Activated naive CD4-positive, alpha-beta T cell treated with anti-CD3 and anti-CD28 coated beads for 36 hours (primary cell): ENCODE measurements at regions not wholly inside any gene's neighbourhood (a gene's known extent, or its start where the extent isn't known, plus 50 kb on each side); places are given as distances from the start of the nearest gene placed in this dataset.
"Not testable (repeated sequence)": the region's sequence is repeated elsewhere in the genome, so short reads cannot be mapped to it uniquely, and the experiment has no call there.

ENCODE experiments used
- CTCF ChIA-PET: fragments of 350-600 bp; sonication (Branson Sonifier 250); formaldehyde crosslinking; loops from one replicate; lab custom pipeline; 2021; ENCODE audit warnings: antibody characterized with exemption; lab: Charles Lee
- DNase-seq: peaks from one replicate; pipeline ENCODE4 v3.0.0-alpha.2; 2020
- H3K27ac Mint-ChIP-seq: one replicate; pipeline ENCODE4 v1.8.0; 2021; ENCODE audit warnings: mild to moderate bottlenecking, mixed read lengths
- H3K27me3 Mint-ChIP-seq: one replicate; pipeline ENCODE4 v1.8.0; 2021; ENCODE audit warnings: low read depth, mixed read lengths
- H3K36me3 Mint-ChIP-seq: one replicate; pipeline ENCODE4 v1.8.0; 2021; ENCODE audit warnings: low read depth, mixed read lengths
- H3K4me1 Mint-ChIP-seq: one replicate; pipeline ENCODE4 v1.8.0; 2021; ENCODE audit warnings: low read depth, mixed read lengths
- H3K4me3 Mint-ChIP-seq: one replicate; pipeline ENCODE4 v1.8.0; 2021; ENCODE audit warnings: mild to moderate bottlenecking, moderate library complexity, mixed read lengths
- H3K9me3 Mint-ChIP-seq: one replicate; pipeline ENCODE4 v1.8.0; 2021; ENCODE audit warnings: mixed read lengths
- intact Hi-C: fragments of 100-400 bp; cut with micrococcal nuclease; formaldehyde crosslinking; loops from one replicate; pipeline ENCODE4 v1.15.1; 2023

GRCh38 chr3:35921718-35922117, 282.4 kb downstream of the ARPP21 start:
- Mint-ChIP-seq H3K4me1 (no peaks in the 10 kb centered on the region), H3K27ac (no peak overlapping the region), H3K27me3 (peaks cover 2% of the 10 kb centered on the region), H3K36me3 (no peaks in the 10 kb centered on the region), H3K9me3 (peaks cover 12% of the 10 kb centered on the region), H3K4me3 (no peak overlapping the region)
- intact Hi-C loops = no loop called here
- CTCF ChIA-PET = interaction anchor here (1.6 kb wide), 1 partner anchor 13 kb away, joined by 7 read pairs; no protein-coding TSS in a partner anchor
- no peak for DNase-seq

- CTCF ChIA-PET = interaction anchor here (0.7 to 1.6 kb wide), 2 partner anchors 15 to 774 kb away, joined by 3 read pairs; no protein-coding TSS in a partner anchor
- H3K27ac Mint-ChIP-seq, intact Hi-C loops, H3K4me3 Mint-ChIP-seq, H3K4me1 Mint-ChIP-seq, H3K36me3 Mint-ChIP-seq, H3K27me3 Mint-ChIP-seq: not testable (repeated sequence)
- H3K9me3 Mint-ChIP-seq = peaks cover 12% of the 10 kb centered on the region
- peak; percentile 16 for DNase-seq
Observed at GRCh38 chr3:35924070-35924469, 284.7 kb downstream of the ARPP21 start.

- Mint-ChIP-seq H3K36me3 (no peaks in the 10 kb centered on the region), H3K9me3 (peaks cover 2% of the 10 kb centered on the region), H3K4me1 (no peaks in the 10 kb centered on the region), H3K27ac (no peak overlapping the region), H3K27me3 (no peaks in the 10 kb centered on the region), H3K4me3 (no peak overlapping the region)
- DNase-seq = no peak
- CTCF ChIA-PET = no interaction called here
- intact Hi-C loops = no loop called here
Observed at GRCh38 chr3:35927441-35927840, 288.1 kb downstream of the ARPP21 start.

- Mint-ChIP-seq H3K27me3 (no peaks in the 10 kb centered on the region), H3K27ac (no peak overlapping the region), H3K36me3 (no peaks in the 10 kb centered on the region), H3K9me3 (peaks cover 2% of the 10 kb centered on the region), H3K4me1 (no peaks in the 10 kb centered on the region), H3K4me3 (no peak overlapping the region)
- CTCF ChIA-PET = interaction anchor here (1.1 kb wide), 1 partner anchor 15 kb away, joined by 3 read pairs; no protein-coding TSS in a partner anchor
- DNase-seq = no peak
- intact Hi-C loops = no loop called here
Observed at GRCh38 chr3:35929158-35929557, 289.8 kb downstream of the ARPP21 start.

GRCh38 chr3:35931867-35932266, 292.5 kb downstream of the ARPP21 start:
- Mint-ChIP-seq H3K4me1 (no peaks in the 10 kb centered on the region), H3K4me3 (no peak overlapping the region), H3K27me3 (peaks cover 3% of the 10 kb centered on the region), H3K36me3 (no peaks in the 10 kb centered on the region), H3K9me3 (no peaks in the 10 kb centered on the region), H3K27ac (no peak overlapping the region)
- intact Hi-C loops = no loop called here
- DNase-seq = no peak
- CTCF ChIA-PET = no interaction called here

- no peak overlapping the region for H3K27ac Mint-ChIP-seq
- CTCF ChIA-PET = no interaction called here
- no peak for DNase-seq
- intact Hi-C loops = no loop called here
- H3K27me3 Mint-ChIP-seq = peaks cover 3% of the 10 kb centered on the region
- H3K36me3 Mint-ChIP-seq = no peaks in the 10 kb centered on the region
- no peaks in the 10 kb centered on the region for H3K4me1 Mint-ChIP-seq
- H3K4me3 Mint-ChIP-seq = no peak overlapping the region
- H3K9me3 Mint-ChIP-seq = no peaks in the 10 kb centered on the region
Observed at GRCh38 chr3:35932995-35933394, 293.7 kb downstream of the ARPP21 start.

- Mint-ChIP-seq H3K36me3 (no peaks in the 10 kb centered on the region), H3K4me1 (no peaks in the 10 kb centered on the region), H3K4me3 (no peak overlapping the region), H3K9me3 (no peaks in the 10 kb centered on the region), H3K27ac (no peak overlapping the region), H3K27me3 (peaks cover 3% of the 10 kb centered on the region)
- CTCF ChIA-PET = interaction anchor here (0.6 to 1.2 kb wide), 2 partner anchors 16 to 28 kb away, joined by 3 to 4 read pairs; no protein-coding TSS in a partner anchor
- no peak for DNase-seq
- intact Hi-C loops = no loop called here
Observed at GRCh38 chr3:35936571-35936970, 297.2 kb downstream of the ARPP21 start.

GRCh38 chr3:35944926-35945710, 305.8 kb downstream of the ARPP21 start:
- CTCF ChIA-PET = interaction anchor here (1.0 kb wide), 1 partner anchor 16 kb away, joined by 3 read pairs; no protein-coding TSS in a partner anchor
- DNase-seq = no peak
- H3K36me3 Mint-ChIP-seq = no peaks in the 10 kb centered on the region
- intact Hi-C loops = no loop called here
- H3K4me3 Mint-ChIP-seq = no peak overlapping the region
- H3K27me3 Mint-ChIP-seq = no peaks in the 10 kb centered on the region
- no peak overlapping the region for H3K27ac Mint-ChIP-seq
- H3K9me3 Mint-ChIP-seq = peaks cover under 1% of the 10 kb centered on the region
- H3K4me1 Mint-ChIP-seq = no peaks in the 10 kb centered on the region

- no peaks in the 10 kb centered on the region for H3K27me3 Mint-ChIP-seq
- H3K9me3 Mint-ChIP-seq = peaks cover 1% of the 10 kb centered on the region
- H3K36me3 Mint-ChIP-seq = no peaks in the 10 kb centered on the region
- no peak overlapping the region for H3K27ac Mint-ChIP-seq
- H3K4me1 Mint-ChIP-seq = no peaks in the 10 kb centered on the region
- no peak overlapping the region for H3K4me3 Mint-ChIP-seq
- intact Hi-C loops = no loop called here
- CTCF ChIA-PET = no interaction called here
- no peak for DNase-seq
Observed at GRCh38 chr3:35946121-35946853, 307.0 kb downstream of the ARPP21 start.

GRCh38 chr3:35946854-35947515, 307.7 kb downstream of the ARPP21 start:
- Mint-ChIP-seq H3K9me3 (peaks cover 1% of the 10 kb centered on the region), H3K27ac (no peak overlapping the region), H3K4me3 (no peak overlapping the region), H3K4me1 (no peaks in the 10 kb centered on the region), H3K27me3 (no peaks in the 10 kb centered on the region), H3K36me3 (no peaks in the 10 kb centered on the region)
- intact Hi-C loops = no loop called here
- DNase-seq = no peak
- CTCF ChIA-PET = no interaction called here

GRCh38 chr3:35950021-35950420, 310.7 kb downstream of the ARPP21 start:
- CTCF ChIA-PET = interaction anchor here (1.0 kb wide), 1 partner anchor 42 kb away, joined by 3 read pairs; no protein-coding TSS in a partner anchor
- no peaks in the 10 kb centered on the region for H3K27me3 Mint-ChIP-seq
- H3K9me3 Mint-ChIP-seq = peaks cover 1% of the 10 kb centered on the region
- no peak overlapping the region for H3K4me3 Mint-ChIP-seq
- DNase-seq = no peak
- H3K4me1 Mint-ChIP-seq = no peaks in the 10 kb centered on the region
- H3K27ac Mint-ChIP-seq = no peak overlapping the region
- H3K36me3 Mint-ChIP-seq = no peaks in the 10 kb centered on the region
- intact Hi-C loops = no loop called here

- peaks cover 3% of the 10 kb centered on the region for H3K9me3 Mint-ChIP-seq
- CTCF ChIA-PET = no interaction called here
- no peaks in the 10 kb centered on the region for H3K4me1 Mint-ChIP-seq
- no peak overlapping the region for H3K4me3 Mint-ChIP-seq
- no peak overlapping the region for H3K27ac Mint-ChIP-seq
- H3K36me3 Mint-ChIP-seq = no peaks in the 10 kb centered on the region
- DNase-seq = no peak
- H3K27me3 Mint-ChIP-seq = peaks cover 3% of the 10 kb centered on the region
- intact Hi-C loops = no loop called here
Observed at GRCh38 chr3:35954413-35954812, 315.1 kb downstream of the ARPP21 start.
